ENCODE measurements at regions not wholly inside any gene's neighbourhood (a gene's known extent, or its start where the extent isn't known, plus 50 kb on each side); places are given as distances from the start of the nearest gene placed in this dataset.
A peak's percentile ranks its signal among the peaks of the same experiment; 100 is the strongest.

- peak; percentile 21; the same call in 1 of the 2 replicates for TF ChIP-seq CTCF (IDR thresholded peaks at IDR 0.05)
- no peak for TF ChIP-seq ZFX (IDR thresholded peaks at IDR 0.05; ENCODE audit: borderline replicate concordance)
Measured at GRCh38 chr2:164126960-164127660, 391.3 kb upstream of the FIGN start.
